Psoas muscle (tissue), 7 donors: ENCODE measurements at regions not wholly inside any gene's neighbourhood (a gene's known extent, or its start where the extent isn't known, plus 50 kb on each side); places are given as distances from the start of the nearest gene placed in this dataset.

ENCODE experiments used
- ATAC-seq, 4 donors: fragments of 200-7000 bp; cut with Tn5 transposase; one replicate each; pipeline ENCODE4 v1.9.1; 2020; ENCODE audit warnings: moderate library complexity in 3 of 4, mild to moderate bottlenecking in 2 of 4
- DNase-seq, 2 donors: peaks; one replicate each; pipeline ENCODE4 v3.0.0-alpha.2; 2020
- H3K27ac ChIP-seq: fragments of 200-600 bp; one replicate; pipeline ENCODE4 v1.8.0; 2022
- H3K27me3 ChIP-seq, 3 donors: fragments of 200-600 bp in 1 of 3; one replicate each; pipeline versions ENCODE4 v1.6.1 to v1.8.0; 2013 to 2022; ENCODE audit warnings: low read length in 2 of 3, mild to moderate bottlenecking in 2 of 3, moderate library complexity in 1 of 3; ENCODE audit not compliant: insufficient read depth in 3 of 3
- H3K36me3 ChIP-seq, 2 donors: fragments of 200-600 bp in 1 of 2; one replicate each; pipeline versions ENCODE4 v1.6.1 to v1.8.0; 2013 to 2022; ENCODE audit warnings: low read depth in 1 of 2, mild to moderate bottlenecking in 1 of 2, moderate library complexity in 1 of 2; ENCODE audit not compliant: insufficient read depth in 1 of 2
- H3K4me1 ChIP-seq: fragments of 200-600 bp; one replicate; pipeline ENCODE4 v1.8.0; 2022
- H3K4me3 ChIP-seq: fragments of 200-600 bp; one replicate; pipeline ENCODE4 v1.8.0; 2022; ENCODE audit warnings: mild to moderate bottlenecking
- H3K9me3 ChIP-seq: fragments of 200-600 bp; one replicate; pipeline ENCODE4 v1.8.0; 2022
- WGBS, 3 donors: extraction: QIAGEN DNeasy Blood & Tissue Kit; methylation state at CpG; one replicate each; pipeline versions ENCODE4 v1.1.6 to v1.1.7; 2013; 5-methylcytosine and 5-hydroxymethylcytosine counted together
- intact Hi-C, 2 donors: fragments of 100-400 bp; cut with DNase I; formaldehyde crosslinking; loops; one replicate each; pipeline versions ENCODE4 v1.11.0 to v1.14.2; 2022
- TF ChIP-seq, protein P1 (sequence below): fragments of 200-600 bp; IDR thresholded peaks from one replicate; pipeline ENCODE4 v1.8.0; 2022; ENCODE audit warnings: antibody characterized with exemption
- donor health status: healthy with polysubstance abuse.
- donor health status: DM: no; HTN: no; CAD: no; lungs with moderate emphysema.
- donor health status: Bipolar disorder and iron deficiency.
- donor health status: healthy.
- donor health status: DM: yes; HTN: yes; CAD: no.
- donor health status: DM: no; HTN: no; CAD: no.
- donor health status: DM: yes; HTN: yes; CAD: no.

- 86 to 90% (median 90%) methylated on average over 8 of the region's 8 CpGs for WGBS, 3 donors
These were observed 60.5 kb upstream of the RNF32 start for GRCh38 chr7:156580036-156580435.

DNA sequence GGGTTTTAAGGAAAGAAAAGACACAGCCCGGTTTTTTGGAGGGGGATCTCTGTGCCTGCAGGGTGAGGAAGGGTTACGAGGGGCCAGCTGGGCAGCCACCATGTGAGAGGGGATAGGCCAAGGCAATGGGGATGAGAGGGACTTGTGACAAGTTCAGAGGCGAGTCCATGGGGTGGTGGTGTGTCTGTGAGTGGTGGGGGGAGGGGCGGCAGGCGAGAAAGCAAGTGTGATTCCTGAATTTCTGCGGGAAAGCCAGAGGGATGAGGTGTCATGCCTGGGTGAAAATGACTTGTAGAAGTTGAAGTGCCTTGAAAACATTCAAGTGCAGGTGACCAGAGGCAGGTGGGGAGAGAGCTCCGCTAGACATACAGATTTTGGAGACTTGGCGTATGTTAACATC is 61.0 kb upstream of the RNF32 start:
- no peak overlapping the region for H3K27ac ChIP-seq
- no peaks in the 10 kb centered on the region for H3K36me3 ChIP-seq
- H3K4me1 ChIP-seq = no peaks in the 10 kb centered on the region
- H3K9me3 ChIP-seq = no peaks in the 10 kb centered on the region
- DNase-seq = no peak
- intact Hi-C loops = no loop called here
- 57 to 71% (median 63%) methylated on average over 7 to 8 of the region's 8 CpGs for WGBS, 3 donors
- no peak overlapping the region for H3K4me3 ChIP-seq
- TF ChIP-seq, protein P1, sequence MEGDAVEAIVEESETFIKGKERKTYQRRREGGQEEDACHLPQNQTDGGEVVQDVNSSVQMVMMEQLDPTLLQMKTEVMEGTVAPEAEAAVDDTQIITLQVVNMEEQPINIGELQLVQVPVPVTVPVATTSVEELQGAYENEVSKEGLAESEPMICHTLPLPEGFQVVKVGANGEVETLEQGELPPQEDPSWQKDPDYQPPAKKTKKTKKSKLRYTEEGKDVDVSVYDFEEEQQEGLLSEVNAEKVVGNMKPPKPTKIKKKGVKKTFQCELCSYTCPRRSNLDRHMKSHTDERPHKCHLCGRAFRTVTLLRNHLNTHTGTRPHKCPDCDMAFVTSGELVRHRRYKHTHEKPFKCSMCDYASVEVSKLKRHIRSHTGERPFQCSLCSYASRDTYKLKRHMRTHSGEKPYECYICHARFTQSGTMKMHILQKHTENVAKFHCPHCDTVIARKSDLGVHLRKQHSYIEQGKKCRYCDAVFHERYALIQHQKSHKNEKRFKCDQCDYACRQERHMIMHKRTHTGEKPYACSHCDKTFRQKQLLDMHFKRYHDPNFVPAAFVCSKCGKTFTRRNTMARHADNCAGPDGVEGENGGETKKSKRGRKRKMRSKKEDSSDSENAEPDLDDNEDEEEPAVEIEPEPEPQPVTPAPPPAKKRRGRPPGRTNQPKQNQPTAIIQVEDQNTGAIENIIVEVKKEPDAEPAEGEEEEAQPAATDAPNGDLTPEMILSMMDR = no peak
- ATAC-seq = no peak
- no peaks in the 10 kb centered on the region for H3K27me3 ChIP-seq

More at GRCh38 chr7:156580036-156580435, 60.5 kb upstream of the RNF32 start:
- ATAC-seq = no peak
- no peak for DNase-seq
- H3K27me3 ChIP-seq = no peaks in the 10 kb centered on the region
- TF ChIP-seq, protein P1 = no peak
- no peaks in the 10 kb centered on the region for H3K4me1 ChIP-seq
- H3K4me3 ChIP-seq = no peak overlapping the region
- peaks cover 3% of the 10 kb centered on the region for H3K9me3 ChIP-seq
- no peak overlapping the region for H3K27ac ChIP-seq
- H3K36me3 ChIP-seq = no peaks in the 10 kb centered on the region
- intact Hi-C loops = no loop called here

- TF ChIP-seq, protein P1 = no peak
- H3K4me1 ChIP-seq = no peaks in the 10 kb centered on the region
- H3K27ac ChIP-seq = no peak overlapping the region
- H3K36me3 ChIP-seq = no peaks in the 10 kb centered on the region
- H3K27me3 ChIP-seq = no peaks in the 10 kb centered on the region
- 45 to 51% (median 51%) methylated on average over 8 of the region's 8 CpGs for WGBS, 3 donors
- H3K4me3 ChIP-seq = no peak overlapping the region
- DNase-seq (no peak), ATAC-seq (no peak)
- no peaks in the 10 kb centered on the region for H3K9me3 ChIP-seq
- intact Hi-C loops = no loop called here
These were observed 61.6 kb upstream of the RNF32 start for GRCh38 chr7:156578978-156579430.

DNA sequence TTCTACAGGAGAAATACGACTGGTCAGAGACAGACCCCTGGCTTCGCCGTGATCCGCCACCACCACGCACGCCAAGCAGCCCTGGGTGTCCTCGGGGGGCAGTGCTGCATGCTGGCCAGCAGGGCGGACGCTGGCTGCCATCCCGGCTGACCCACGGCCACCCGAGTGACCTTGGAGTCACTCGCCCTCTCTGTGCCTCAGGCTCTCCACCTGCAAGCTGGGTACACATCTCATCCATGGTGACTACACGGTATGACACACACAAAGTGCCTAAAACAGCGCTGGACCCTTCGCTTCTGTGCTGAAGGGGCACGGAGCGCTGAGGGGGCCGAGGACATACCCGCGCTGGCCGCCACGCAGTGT is 62.0 kb upstream of the RNF32 start:
- no peak for DNase-seq
- intact Hi-C loops = no loop called here

More for the DNA sequence above, 62.0 kb upstream of the RNF32 start:
- Histone ChIP-seq H3K9me3 (no peaks in the 10 kb centered on the region), H3K4me1 (no peaks in the 10 kb centered on the region), H3K27me3 (no peaks in the 10 kb centered on the region), H3K27ac (no peak overlapping the region), H3K4me3 (no peak overlapping the region), H3K36me3 (no peaks in the 10 kb centered on the region)
- 85 to 89% (median 86%) methylated on average over 23 of the region's 23 CpGs for WGBS, 3 donors
- TF ChIP-seq, protein P1 = no peak
- ATAC-seq = no peak
